ENCODE measurements at regions not wholly inside any gene's neighbourhood (a gene's known extent, or its start where the extent isn't known, plus 50 kb on each side); places are given as distances from the start of the nearest gene placed in this dataset.

GRCh38 chr11:70007796-70008195 is 70.3 kb upstream of the ANO1 start:
- H2BK12ac ChIP-seq (ENCODE audit: low read depth, low read length), result no peak overlapping the region
- no peak overlapping the region for H2AK5ac ChIP-seq (ENCODE audit: low read depth, low read length)
- no peak overlapping the region for H2BK120ac ChIP-seq (replicated peaks; ENCODE audit: low read depth, low read length)
- H4K5ac ChIP-seq (ENCODE audit: insufficient read length, low read depth, low read length), result no peak overlapping the region
- 76% methylated on average over 3 of the region's 3 CpGs; no CpG with 5 or more reads in 1 of the 2 experiments for WGBS, 2 experiments (ENCODE audit: extremely low coverage in 1 of 2, insufficient coverage in 1 of 2, insufficient read length in 1 of 2, insufficient replicate concordance in 2 of 2, low coverage in 1 of 2, low lambda C conversion rate in 2 of 2, missing lambda C conversion rate in 1 of 2)
- no peaks in the 10 kb centered on the region for H3K36me3 ChIP-seq (ENCODE audit: control insufficient read depth in 2 of 4, insufficient read depth in 4 of 4, low read length in 3 of 4)
- ChIA-PET POLR2A (ENCODE audit: partially characterized antibody) (interaction anchor here (0.6 to 2.2 kb wide), 3 partner anchors 12 to 304 kb away, joined by 3 to 7 read pairs (median 4); no protein-coding TSS in a partner anchor), CTCF (ENCODE audit: partially characterized antibody) (no interaction called here)
- no peak overlapping the region for H2AFZ ChIP-seq (ENCODE audit: low read length)
- H3K18ac ChIP-seq (ENCODE audit: extremely low read depth, low read length), result no peak overlapping the region
- H3K23ac ChIP-seq (ENCODE audit: insufficient read length), result no peak overlapping the region
- no peaks in the 10 kb centered on the region for H4K20me1 ChIP-seq (replicated peaks in 1 of 2; ENCODE audit: control insufficient read depth in 1 of 2, insufficient read depth in 2 of 2, low read length in 2 of 2)
- FAIRE-seq, result no peak
- DNase-seq (ENCODE audit: low read depth in 1 of 2, low spot score in 2 of 2), result no peak
- H3K56ac ChIP-seq (replicated peaks; ENCODE audit: insufficient read length, low read depth, low read length), result no peak overlapping the region
- no peaks in the 10 kb centered on the region for H3K4me1 ChIP-seq (replicated peaks in 1 of 4; ENCODE audit: control insufficient read depth in 3 of 4, insufficient read depth in 4 of 4, low read length in 3 of 4)
- H2BK20ac ChIP-seq (ENCODE audit: low read length), result no peak overlapping the region
- no peak overlapping the region for H3K4ac ChIP-seq (replicated peaks; ENCODE audit: insufficient read length, low read depth, low read length)
- H4K8ac ChIP-seq (ENCODE audit: extremely low read depth, insufficient read depth, low read length), result no peak overlapping the region
- H2BK5ac ChIP-seq (ENCODE audit: low read depth, low read length), result no peak overlapping the region
- peaks cover 14% of the 10 kb centered on the region; the same call in 1 of the 2 replicates for H3K23me2 ChIP-seq (ENCODE audit: low read depth, low read length)
- H3K4me2 ChIP-seq (ENCODE audit: insufficient read depth in 1 of 2, low read depth in 2 of 2, low read length in 2 of 2), result no peak overlapping the region
- H4K91ac ChIP-seq (replicated peaks; ENCODE audit: insufficient read length, low read length), result no peak overlapping the region
- H3K79me1 ChIP-seq (ENCODE audit: low read depth, low read length), result no peaks in the 10 kb centered on the region
- no peaks in the 10 kb centered on the region for H3K79me2 ChIP-seq (ENCODE audit: control insufficient read depth in 1 of 2, insufficient read depth in 2 of 2, low read length in 2 of 2)
- no peak overlapping the region for H3K27ac ChIP-seq (ENCODE audit: low read depth, low read length)
- TF ChIP-seq SAP30 (IDR thresholded peaks at IDR 0.05; ENCODE audit: insufficient read depth, insufficient replicate concordance, low read length) (no peak), FOSL1 (IDR thresholded peaks at IDR 0.05; ENCODE audit: insufficient read depth, low read depth, low read length) (no peak), KDM1A (IDR thresholded peaks at IDR 0.05; ENCODE audit: borderline replicate concordance, low read length) (no peak), POLR2A (IDR thresholded peaks at IDR 0.05; ENCODE audit: control extremely low read depth in 1 of 2, low read depth in 2 of 2, low read length in 2 of 2) (no peak), RFX5 (IDR thresholded peaks at IDR 0.05; ENCODE audit: borderline replicate concordance, low read depth, low read length) (no peak), BACH1 (IDR thresholded peaks at IDR 0.05; ENCODE audit: low read length) (no peak)
- H2BK15ac ChIP-seq (ENCODE audit: low read length), result no peak overlapping the region
- no peaks in the 10 kb centered on the region; a peak in 1 of 4 replicates for H3K9me3 ChIP-seq (ENCODE audit: insufficient read depth in 2 of 2, low read depth in 1 of 2, low read length in 1 of 2)
- no peak overlapping the region for H3K4me3 ChIP-seq (ENCODE audit: extremely low read depth in 1 of 4, insufficient read depth in 2 of 4, low read depth in 3 of 4, low read length in 4 of 4)
- no peak overlapping the region for H3K14ac ChIP-seq (ENCODE audit: insufficient read length)
- peaks cover 0 to 9% (median 2%) of the 10 kb centered on the region in 4 experiments; a peak in 3 of 7 replicates for H3K27me3 ChIP-seq (replicated peaks in 1 of 4; ENCODE audit: control insufficient read depth in 3 of 4, extremely low read depth in 1 of 4, insufficient read depth in 3 of 4, low read length in 3 of 4)
- no peak overlapping the region for H3K9ac ChIP-seq (replicated peaks in 1 of 4; ENCODE audit: extremely low read depth in 1 of 4, low read depth in 3 of 4, low read length in 3 of 4)
